Loucy (cell line): ENCODE measurements at regions not wholly inside any gene's neighbourhood (a gene's known extent, or its start where the extent isn't known, plus 50 kb on each side); places are given as distances from the start of the nearest gene placed in this dataset.

ENCODE experiments used
- EZH2phosphoT487 ChIP-seq: fragments of 200-600 bp; IDR thresholded peaks from 2 replicates; pipeline ENCODE4 v1.6.1; 2018; ENCODE audit warnings: antibody characterized with exemption, mild to moderate bottlenecking, moderate library complexity, borderline replicate concordance
- TF ChIP-seq, protein P1 (sequence below): fragments of 200-600 bp; sonication (generic); conservative IDR thresholded peaks from 2 replicates; pipeline ENCODE4 v1.5.1; 2014; ENCODE audit warnings: mild to moderate bottlenecking, antibody characterized with exemption, low read length

GRCh38 chr1:37125295-37125694 is 91.0 kb upstream of the GRIK3 start:
- TF ChIP-seq, protein P1, sequence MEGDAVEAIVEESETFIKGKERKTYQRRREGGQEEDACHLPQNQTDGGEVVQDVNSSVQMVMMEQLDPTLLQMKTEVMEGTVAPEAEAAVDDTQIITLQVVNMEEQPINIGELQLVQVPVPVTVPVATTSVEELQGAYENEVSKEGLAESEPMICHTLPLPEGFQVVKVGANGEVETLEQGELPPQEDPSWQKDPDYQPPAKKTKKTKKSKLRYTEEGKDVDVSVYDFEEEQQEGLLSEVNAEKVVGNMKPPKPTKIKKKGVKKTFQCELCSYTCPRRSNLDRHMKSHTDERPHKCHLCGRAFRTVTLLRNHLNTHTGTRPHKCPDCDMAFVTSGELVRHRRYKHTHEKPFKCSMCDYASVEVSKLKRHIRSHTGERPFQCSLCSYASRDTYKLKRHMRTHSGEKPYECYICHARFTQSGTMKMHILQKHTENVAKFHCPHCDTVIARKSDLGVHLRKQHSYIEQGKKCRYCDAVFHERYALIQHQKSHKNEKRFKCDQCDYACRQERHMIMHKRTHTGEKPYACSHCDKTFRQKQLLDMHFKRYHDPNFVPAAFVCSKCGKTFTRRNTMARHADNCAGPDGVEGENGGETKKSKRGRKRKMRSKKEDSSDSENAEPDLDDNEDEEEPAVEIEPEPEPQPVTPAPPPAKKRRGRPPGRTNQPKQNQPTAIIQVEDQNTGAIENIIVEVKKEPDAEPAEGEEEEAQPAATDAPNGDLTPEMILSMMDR: no peak
- TF ChIP-seq EZH2phosphoT487: no peak
